IMR-90 (cell line): ENCODE measurements at regions not wholly inside any gene's neighbourhood (a gene's known extent, or its start where the extent isn't known, plus 50 kb on each side); places are given as distances from the start of the nearest gene placed in this dataset.

Source experiments
- CEBPB ChIP-seq: IDR thresholded peaks from 2 replicates; pipeline ENCODE4 v1.6.1; 2012; ENCODE audit warnings: low read depth, low read length, improper control_type of control experiment
- CHD1 ChIP-seq: IDR thresholded peaks from 2 replicates; pipeline ENCODE4 v1.6.1; 2012; ENCODE audit warnings: low read depth, low read length, improper control_type of control experiment
- CTCF ChIP-seq: conservative IDR thresholded peaks from 2 replicates; pipeline ENCODE4 v1.5.1; 2012; ENCODE audit warnings: mild to moderate bottlenecking, low read depth, low read length, improper control_type of control experiment
- MAFK ChIP-seq: IDR thresholded peaks from 2 replicates; pipeline ENCODE4 v1.6.1; 2012; ENCODE audit warnings: low read depth, low read length, improper control_type of control experiment
- MAZ ChIP-seq: IDR thresholded peaks from 2 replicates; pipeline ENCODE4 v1.6.1; 2012; ENCODE audit warnings: low read depth, mild to moderate bottlenecking, low read length, improper control_type of control experiment, moderate library complexity, borderline replicate concordance
- MXI1 ChIP-seq: IDR thresholded peaks from 2 replicates; pipeline ENCODE4 v1.6.1; 2012; ENCODE audit warnings: low read depth, mild to moderate bottlenecking, low read length, moderate library complexity, borderline replicate concordance
- POLR2A ChIP-seq: IDR thresholded peaks from 2 replicates; pipeline ENCODE4 v1.6.1; 2012; ENCODE audit warnings: mild to moderate bottlenecking, low read depth, low read length
- RFX5 ChIP-seq: IDR thresholded peaks from 2 replicates; pipeline ENCODE4 v1.8.0; 2012; ENCODE audit warnings: low read depth, mild to moderate bottlenecking, low read length, moderate library complexity
- USF2 ChIP-seq: fragments of 150-350 bp; IDR thresholded peaks from 2 replicates; pipeline ENCODE4 v1.6.1; 2017; ENCODE audit warnings: mild to moderate bottlenecking, antibody characterized with exemption, low read length, low read depth
- TF ChIP-seq, protein P1 (sequence below): fragments of 150-350 bp; IDR thresholded peaks from 2 replicates; pipeline ENCODE4 v1.6.1; 2016; ENCODE audit warnings: low read depth, mild to moderate bottlenecking, low read length, moderate library complexity, borderline replicate concordance

DNA sequence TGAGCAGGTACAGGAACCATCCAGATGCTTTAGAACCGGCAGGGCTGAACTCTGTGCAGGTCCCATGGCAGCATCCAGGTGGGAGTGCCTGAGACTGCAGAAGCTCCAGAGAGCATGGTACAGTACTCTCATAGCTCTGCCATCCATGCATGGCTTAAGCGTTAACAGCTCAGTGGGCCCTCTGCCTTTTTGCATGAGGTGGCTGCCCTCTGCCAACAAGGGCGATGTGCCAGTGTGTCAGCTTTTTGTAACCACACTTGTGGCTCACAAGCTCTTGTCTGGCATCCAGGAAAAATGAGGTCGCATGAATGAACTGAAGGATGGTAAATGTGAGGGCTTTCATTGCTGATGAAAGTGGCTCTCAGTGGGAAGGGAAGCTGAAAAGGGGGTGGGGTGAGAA is 950.1 kb downstream of the DIPK2A start:
- TF ChIP-seq CEBPB (no peak), CTCF (no peak), POLR2A (no peak), MAZ (no peak), RFX5 (no peak), MAFK (no peak), CHD1 (no peak), MXI1 (no peak), USF2 (no peak)
- TF ChIP-seq, protein P1, sequence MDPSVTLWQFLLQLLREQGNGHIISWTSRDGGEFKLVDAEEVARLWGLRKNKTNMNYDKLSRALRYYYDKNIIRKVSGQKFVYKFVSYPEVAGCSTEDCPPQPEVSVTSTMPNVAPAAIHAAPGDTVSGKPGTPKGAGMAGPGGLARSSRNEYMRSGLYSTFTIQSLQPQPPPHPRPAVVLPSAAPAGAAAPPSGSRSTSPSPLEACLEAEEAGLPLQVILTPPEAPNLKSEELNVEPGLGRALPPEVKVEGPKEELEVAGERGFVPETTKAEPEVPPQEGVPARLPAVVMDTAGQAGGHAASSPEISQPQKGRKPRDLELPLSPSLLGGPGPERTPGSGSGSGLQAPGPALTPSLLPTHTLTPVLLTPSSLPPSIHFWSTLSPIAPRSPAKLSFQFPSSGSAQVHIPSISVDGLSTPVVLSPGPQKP: no peak
